Mesendoderm (in vitro differentiated cells): ENCODE measurements at regions not wholly inside any gene's neighbourhood (a gene's known extent, or its start where the extent isn't known, plus 50 kb on each side); places are given as distances from the start of the nearest gene placed in this dataset.

Source experiments
- DNase-seq: peaks from one replicate; pipeline ENCODE4 v3.0.0; 2013
- H2AK5ac ChIP-seq: 2 replicates; pipeline ENCODE4 v1.6.1; 2013; ENCODE audit warnings: low read length, inconsistent platforms
- H2BK120ac ChIP-seq: 2 replicates; pipeline ENCODE4 v1.6.1; 2013; ENCODE audit warnings: low read depth, mild to moderate bottlenecking, low read length, moderate library complexity, mixed read lengths
- H2BK15ac ChIP-seq: replicated peaks from 2 replicates; pipeline ENCODE4 v1.6.1; 2013; ENCODE audit warnings: low read depth, mild to moderate bottlenecking, moderate library complexity
- H2BK5ac ChIP-seq: 2 replicates; pipeline ENCODE4 v1.6.1; 2013; ENCODE audit warnings: low read length, inconsistent platforms
- H3K18ac ChIP-seq: 2 replicates; pipeline ENCODE4 v1.6.1; 2013; ENCODE audit warnings: mild to moderate bottlenecking, low read length, mixed read lengths
- H3K23ac ChIP-seq: one replicate; pipeline ENCODE4 v1.6.1; 2013; ENCODE audit warnings: low read length
- H3K27ac ChIP-seq: 2 replicates; pipeline ENCODE4 v1.5.1; 2013; ENCODE audit warnings: low read depth, mild to moderate bottlenecking, inconsistent platforms, low read length, moderate library complexity
- H3K27me3 ChIP-seq: 2 replicates; pipeline ENCODE4 v1.6.1; 2013; ENCODE audit warnings: low read length, control low read depth, mild to moderate bottlenecking, inconsistent platforms; ENCODE audit not compliant: insufficient read depth, poor library complexity
- H3K36me3 ChIP-seq: 2 replicates; pipeline ENCODE4 v1.6.1; 2013; ENCODE audit warnings: low read length, inconsistent platforms; ENCODE audit not compliant: control insufficient read depth, insufficient read depth
- H3K4ac ChIP-seq: one replicate; pipeline ENCODE4 v1.6.1; 2013; ENCODE audit warnings: low read depth, mild to moderate bottlenecking, low read length, moderate library complexity
- H3K4me1 ChIP-seq: 2 replicates; pipeline ENCODE4 v1.6.1; 2013; ENCODE audit warnings: low read depth, low read length, inconsistent platforms; ENCODE audit not compliant: control insufficient read depth
- H3K4me2 ChIP-seq: 2 replicates; pipeline ENCODE4 v1.6.1; 2013; ENCODE audit warnings: low read length
- H3K4me3 ChIP-seq: 2 replicates; pipeline ENCODE4 v1.5.1; 2013; ENCODE audit warnings: mild to moderate bottlenecking, low read length
- H3K56ac ChIP-seq: one replicate; pipeline ENCODE4 v1.6.1; 2013; ENCODE audit warnings: low read length
- H3K79me1 ChIP-seq: 2 replicates; pipeline ENCODE4 v1.6.1; 2013; ENCODE audit warnings: low read length, inconsistent platforms
- H3K79me2 ChIP-seq: 2 replicates; pipeline ENCODE4 v1.6.1; 2013; ENCODE audit warnings: mild to moderate bottlenecking, low read length; ENCODE audit not compliant: control insufficient read depth, insufficient read depth
- H3K9ac ChIP-seq: 2 replicates; pipeline ENCODE4 v1.6.1; 2013; ENCODE audit warnings: low read length, inconsistent platforms
- H4K5ac ChIP-seq: one replicate; pipeline ENCODE4 v1.6.1; 2013; ENCODE audit warnings: low read length
- H4K8ac ChIP-seq: one replicate; pipeline ENCODE4 v1.6.1; 2013; ENCODE audit warnings: low read depth, mild to moderate bottlenecking, control low read depth, low read length, moderate library complexity
- WGBS: extraction: QIAGEN DNeasy Blood & Tissue Kit; methylation state at CpG from one replicate; pipeline ENCODE4 v1.1.7; 2013; ENCODE audit warnings: low lambda C conversion rate, missing lambda C conversion rate; ENCODE audit not compliant: insufficient coverage; ENCODE audit errors: extremely low coverage; 5-methylcytosine and 5-hydroxymethylcytosine counted together

GRCh38 chr7:15764851-15765382, 78.4 kb upstream of the MEOX2 start:
- Histone ChIP-seq H3K4me3 (no peak overlapping the region), H2BK120ac (no peak overlapping the region), H3K9ac (no peak overlapping the region), H2AK5ac (no peak overlapping the region), H3K27ac (no peak overlapping the region), H3K23ac (no peak overlapping the region), H3K27me3 (no peaks in the 10 kb centered on the region), H3K36me3 (no peaks in the 10 kb centered on the region), H2BK15ac (no peak overlapping the region), H4K8ac (no peak overlapping the region), H3K4me1 (no peaks in the 10 kb centered on the region), H3K79me2 (no peaks in the 10 kb centered on the region), H3K4ac (no peak overlapping the region), H3K4me2 (no peak overlapping the region), H4K5ac (no peak overlapping the region), H3K18ac (no peak overlapping the region), H2BK5ac (no peak overlapping the region), H3K56ac (no peak overlapping the region), H3K79me1 (no peaks in the 10 kb centered on the region)
- no CpG with 5 or more reads among the region's 3 CpGs for WGBS
- DNase-seq, result peak; percentile 42

- no peak for DNase-seq
- no peak overlapping the region for H4K5ac ChIP-seq
- H3K4me2 ChIP-seq, result no peak overlapping the region
- no peak overlapping the region for H2BK120ac ChIP-seq
- no peak overlapping the region for H3K23ac ChIP-seq
- H3K4me3 ChIP-seq, result no peak overlapping the region
- H3K27me3 ChIP-seq, result no peaks in the 10 kb centered on the region
- no peaks in the 10 kb centered on the region for H3K4me1 ChIP-seq
- WGBS, result no CpG with 5 or more reads among the region's 3 CpGs
- H3K79me2 ChIP-seq, result no peaks in the 10 kb centered on the region
- no peak overlapping the region for H3K18ac ChIP-seq
- H2AK5ac ChIP-seq, result no peak overlapping the region
- H3K79me1 ChIP-seq, result no peaks in the 10 kb centered on the region
- H2BK15ac ChIP-seq, result no peak overlapping the region
- H3K4ac ChIP-seq, result no peak overlapping the region
- no peaks in the 10 kb centered on the region for H3K36me3 ChIP-seq
- no peak overlapping the region for H4K8ac ChIP-seq
- no peak overlapping the region for H3K9ac ChIP-seq
- H3K56ac ChIP-seq, result no peak overlapping the region
- H2BK5ac ChIP-seq, result no peak overlapping the region
- H3K27ac ChIP-seq, result no peak overlapping the region
These were observed 77.5 kb upstream of the MEOX2 start for GRCh38 chr7:15764010-15764409.

GRCh38 chr7:15757041-15758000, 70.8 kb upstream of the MEOX2 start:
- H3K56ac ChIP-seq, result no peak overlapping the region
- no peak overlapping the region for H3K4ac ChIP-seq
- H2BK120ac ChIP-seq, result no peak overlapping the region
- no peak overlapping the region for H3K18ac ChIP-seq
- H3K79me1 ChIP-seq, result no peaks in the 10 kb centered on the region
- no peaks in the 10 kb centered on the region for H3K36me3 ChIP-seq
- H4K8ac ChIP-seq, result no peak overlapping the region
- no peaks in the 10 kb centered on the region for H3K4me1 ChIP-seq
- H2BK15ac ChIP-seq, result no peak overlapping the region
- WGBS, result no CpG with 5 or more reads among the region's 3 CpGs
- H3K9ac ChIP-seq, result no peak overlapping the region
- H2AK5ac ChIP-seq, result no peak overlapping the region
- H3K27ac ChIP-seq, result no peak overlapping the region
- H4K5ac ChIP-seq, result no peak overlapping the region
- no peak overlapping the region for H3K4me3 ChIP-seq
- no peaks in the 10 kb centered on the region for H3K79me2 ChIP-seq
- H2BK5ac ChIP-seq, result no peak overlapping the region
- no peak overlapping the region for H3K23ac ChIP-seq
- H3K27me3 ChIP-seq, result no peaks in the 10 kb centered on the region
- DNase-seq, result no peak
- no peak overlapping the region for H3K4me2 ChIP-seq

- H3K27ac ChIP-seq, result no peak overlapping the region
- WGBS, result no CpG with 5 or more reads among the region's 2 CpGs
- H3K18ac ChIP-seq, result no peak overlapping the region
- no peak overlapping the region for H3K4ac ChIP-seq
- H3K36me3 ChIP-seq, result no peaks in the 10 kb centered on the region
- no peak overlapping the region for H3K9ac ChIP-seq
- H3K79me1 ChIP-seq, result no peaks in the 10 kb centered on the region
- H3K27me3 ChIP-seq, result no peaks in the 10 kb centered on the region
- H4K5ac ChIP-seq, result no peak overlapping the region
- no peak overlapping the region for H2BK120ac ChIP-seq
- H2BK5ac ChIP-seq, result no peak overlapping the region
- no peak overlapping the region for H4K8ac ChIP-seq
- no peak overlapping the region for H3K4me3 ChIP-seq
- DNase-seq, result no peak
- H2AK5ac ChIP-seq, result no peak overlapping the region
- no peak overlapping the region for H3K4me2 ChIP-seq
- no peak overlapping the region for H2BK15ac ChIP-seq
- H3K4me1 ChIP-seq, result no peaks in the 10 kb centered on the region
- H3K56ac ChIP-seq, result no peak overlapping the region
- no peaks in the 10 kb centered on the region for H3K79me2 ChIP-seq
- no peak overlapping the region for H3K23ac ChIP-seq
These were observed 68.6 kb upstream of the MEOX2 start for GRCh38 chr7:15755061-15755460.

GRCh38 chr7:15753887-15754579, 67.5 kb upstream of the MEOX2 start:
- WGBS, result 100% methylated on average over 1 of the region's 1 CpG
- H3K18ac ChIP-seq, result no peak overlapping the region
- no peak overlapping the region for H3K4me2 ChIP-seq
- no peak for DNase-seq
- H3K4me3 ChIP-seq, result no peak overlapping the region
- H2BK120ac ChIP-seq, result no peak overlapping the region
- H2AK5ac ChIP-seq, result no peak overlapping the region
- H3K56ac ChIP-seq, result no peak overlapping the region
- H3K79me1 ChIP-seq, result no peaks in the 10 kb centered on the region
- H3K36me3 ChIP-seq, result no peaks in the 10 kb centered on the region
- no peak overlapping the region for H3K4ac ChIP-seq
- no peak overlapping the region for H4K5ac ChIP-seq
- H2BK15ac ChIP-seq, result no peak overlapping the region
- H3K27me3 ChIP-seq, result no peaks in the 10 kb centered on the region
- no peak overlapping the region for H4K8ac ChIP-seq
- H2BK5ac ChIP-seq, result no peak overlapping the region
- H3K9ac ChIP-seq, result no peak overlapping the region
- no peaks in the 10 kb centered on the region for H3K4me1 ChIP-seq
- no peaks in the 10 kb centered on the region for H3K79me2 ChIP-seq
- no peak overlapping the region for H3K23ac ChIP-seq
- H3K27ac ChIP-seq, result no peak overlapping the region
